Kidney (tissue), 13 donors: ENCODE measurements at regions not wholly inside any gene's neighbourhood (a gene's known extent, or its start where the extent isn't known, plus 50 kb on each side); places are given as distances from the start of the nearest gene placed in this dataset.

Experiments used
- DNase-seq, 5 donors: peaks; one replicate each; pipeline ENCODE4 v3.0.0-alpha.2; 2013 to 2020
- FAIRE-seq: peaks from 2 replicates; lab custom pipeline; 2012; peaks lifted over from hg19 to GRCh38; lab: Jason Lieb, UNC
- H3K27ac ChIP-seq, 2 donors: one replicate each; pipeline ENCODE4 v1.7.0; 2013; ENCODE audit warnings: low read depth in 2 of 2, low read length in 2 of 2, inconsistent platforms in 1 of 2
- H3K27me3 ChIP-seq: one replicate; pipeline ENCODE4 v1.7.1; 2013; ENCODE audit warnings: low read length, inconsistent platforms; ENCODE audit not compliant: control insufficient read depth, insufficient read depth
- H3K36me3 ChIP-seq, 3 donors: one replicate each; pipeline versions ENCODE4 v1.7.0 to v1.7.1; 2013; ENCODE audit warnings: low read length in 3 of 3, control low read depth in 1 of 3, inconsistent platforms in 1 of 3; ENCODE audit not compliant: insufficient read depth in 3 of 3, control insufficient read depth in 2 of 3
- H3K4me1 ChIP-seq, 3 donors: one replicate each; pipeline versions ENCODE4 v1.7.0 to v1.7.1; 2013; ENCODE audit warnings: low read length in 3 of 3, inconsistent platforms in 1 of 3, low read depth in 1 of 3; ENCODE audit not compliant: control insufficient read depth in 2 of 3, insufficient read depth in 2 of 3
- H3K4me3 ChIP-seq, 3 donors: one replicate each; pipeline versions ENCODE4 v1.7.0 to v1.8.1; 2013; ENCODE audit warnings: low read length in 3 of 3, control low read depth in 1 of 3, inconsistent platforms in 1 of 3
- H3K9ac ChIP-seq, 3 donors: one replicate each; pipeline versions ENCODE4 v1.7.0 to v1.7.1; 2013; ENCODE audit warnings: low read length in 3 of 3, control low read depth in 1 of 3, inconsistent platforms in 1 of 3
- H3K9me3 ChIP-seq, 3 donors: one replicate each; pipeline versions ENCODE4 v1.7.0 to v1.7.1; 2013; ENCODE audit warnings: low read length in 3 of 3, control low read depth in 1 of 3, inconsistent platforms in 1 of 3; ENCODE audit not compliant: control insufficient read depth in 2 of 3, insufficient read depth in 1 of 3
- CTCF ChIP-seq: IDR thresholded peaks from 3 replicates; pipeline ENCODE4 v1.5.1; 2012; ENCODE audit warnings: mild to moderate bottlenecking, moderate library complexity, borderline replicate concordance; ENCODE audit not compliant: insufficient read depth; ENCODE audit errors: extremely low read depth
- intact Hi-C: fragments of 100-400 bp; cut with DNase I; formaldehyde crosslinking; loops from one replicate; pipeline ENCODE4 v1.11.1; 2022
- donor health status: control.
- donor health status: control.
- donor health status: control.
- donor health status: control.
- donor health status: control.
- donor health status: DM: yes; HTN: yes; CAD: no.
- donor health status: Normal renal cell carcinoma (clear cell type).

GRCh38 chr12:16112612-16113560 lies 164.6 kb downstream of the SLC15A5 start:
- H3K4me1 ChIP-seq = no peaks in the 10 kb centered on the region
- H3K27me3 ChIP-seq = no peaks in the 10 kb centered on the region
- DNase-seq (no peak), FAIRE-seq (no peak)
- no peak overlapping the region for H3K27ac ChIP-seq
- H3K36me3 ChIP-seq = no peaks in the 10 kb centered on the region
- H3K4me3 ChIP-seq = no peak overlapping the region
- H3K9ac ChIP-seq = no peak overlapping the region
- intact Hi-C loops = no loop called here
- no peak for TF ChIP-seq CTCF
- H3K9me3 ChIP-seq = no peaks in the 10 kb centered on the region

- no peak overlapping the region for H3K27ac ChIP-seq
- TF ChIP-seq CTCF = no peak
- no peaks in the 10 kb centered on the region for H3K9me3 ChIP-seq
- no peak for FAIRE-seq
- no peaks in the 10 kb centered on the region for H3K27me3 ChIP-seq
- H3K9ac ChIP-seq = no peak overlapping the region
- no peaks in the 10 kb centered on the region for H3K36me3 ChIP-seq
- no peak overlapping the region for H3K4me3 ChIP-seq
- no peaks in the 10 kb centered on the region for H3K4me1 ChIP-seq
- no peak for DNase-seq
- intact Hi-C loops = no loop called here
Observed at GRCh38 chr12:16112130-16112529, 165.4 kb downstream of the SLC15A5 start.

GRCh38 chr12:16110596-16110995 lies 166.9 kb downstream of the SLC15A5 start:
- no peak overlapping the region for H3K27ac ChIP-seq
- H3K27me3 ChIP-seq = no peaks in the 10 kb centered on the region
- no peak overlapping the region for H3K4me3 ChIP-seq
- H3K9ac ChIP-seq = no peak overlapping the region
- intact Hi-C loops = no loop called here
- DNase-seq (no peak), FAIRE-seq (no peak)
- TF ChIP-seq CTCF = no peak
- H3K9me3 ChIP-seq = no peaks in the 10 kb centered on the region
- no peaks in the 10 kb centered on the region for H3K4me1 ChIP-seq
- no peaks in the 10 kb centered on the region for H3K36me3 ChIP-seq
